Activated CD4-positive, alpha-beta T cell treated with anti-CD3 and anti-CD28 coated beads, Interleukin-2, amount 10 ng/mL, durations not matched to agents 7 days and 5 days (primary cell): ENCODE measurements at regions not wholly inside any gene's neighbourhood (a gene's known extent, or its start where the extent isn't known, plus 50 kb on each side); places are given as distances from the start of the nearest gene placed in this dataset.

Experiments used
- CTCF ChIA-PET: fragments of 350-600 bp; sonication (Branson Sonifier 250); formaldehyde crosslinking; loops from one replicate; lab custom pipeline; 2021; ENCODE audit warnings: antibody characterized with exemption; lab: Charles Lee
- POLR2A ChIA-PET: fragments of 350-600 bp; sonication (Branson Sonifier 250); formaldehyde crosslinking; loops from one replicate; lab custom pipeline; 2021; ENCODE audit warnings: antibody characterized with exemption; lab: Charles Lee
- DNase-seq: peaks from one replicate; pipeline ENCODE4 v3.0.0-alpha.2; 2020
- H3K27ac Mint-ChIP-seq: one replicate; pipeline ENCODE4 v1.8.0; 2021; ENCODE audit warnings: mild to moderate bottlenecking, moderate library complexity, mixed read lengths
- H3K27me3 Mint-ChIP-seq: one replicate; pipeline ENCODE4 v1.8.0; 2021; ENCODE audit warnings: mixed read lengths
- H3K36me3 Mint-ChIP-seq: one replicate; pipeline ENCODE4 v1.8.0; 2021; ENCODE audit warnings: low read depth, mixed read lengths
- H3K4me1 Mint-ChIP-seq: one replicate; pipeline ENCODE4 v1.8.0; 2021; ENCODE audit warnings: mixed read lengths
- H3K4me3 Mint-ChIP-seq: one replicate; pipeline ENCODE4 v1.8.0; 2021; ENCODE audit warnings: mild to moderate bottlenecking, moderate library complexity, mixed read lengths
- H3K9me3 Mint-ChIP-seq: one replicate; pipeline ENCODE4 v1.8.0; 2021; ENCODE audit warnings: mixed read lengths

- no peaks in the 10 kb centered on the region for H3K9me3 Mint-ChIP-seq
- no peaks in the 10 kb centered on the region for H3K4me1 Mint-ChIP-seq
- ChIA-PET POLR2A (no interaction called here), CTCF (no interaction called here)
- no peak overlapping the region for H3K4me3 Mint-ChIP-seq
- no peak overlapping the region for H3K27ac Mint-ChIP-seq
- no peak for DNase-seq
- H3K36me3 Mint-ChIP-seq: no peaks in the 10 kb centered on the region
- no peaks in the 10 kb centered on the region for H3K27me3 Mint-ChIP-seq
These were observed 552.8 kb downstream of the BCL11A start for GRCh38 chr2:60000686-60001085.

GRCh38 chr2:59998324-59998723 is 555.1 kb downstream of the BCL11A start:
- CTCF ChIA-PET: no interaction called here
- no peak for DNase-seq
- no peak overlapping the region for H3K4me3 Mint-ChIP-seq
- POLR2A ChIA-PET: no interaction called here
- H3K27me3 Mint-ChIP-seq: no peaks in the 10 kb centered on the region
- no peaks in the 10 kb centered on the region for H3K4me1 Mint-ChIP-seq
- H3K9me3 Mint-ChIP-seq: no peaks in the 10 kb centered on the region
- no peak overlapping the region for H3K27ac Mint-ChIP-seq
- H3K36me3 Mint-ChIP-seq: no peaks in the 10 kb centered on the region

- no peaks in the 10 kb centered on the region for H3K9me3 Mint-ChIP-seq
- H3K36me3 Mint-ChIP-seq: no peaks in the 10 kb centered on the region
- no peaks in the 10 kb centered on the region for H3K4me1 Mint-ChIP-seq
- DNase-seq: no peak
- POLR2A ChIA-PET: no interaction called here
- CTCF ChIA-PET: no interaction called here
- H3K27ac Mint-ChIP-seq: no peak overlapping the region
- H3K4me3 Mint-ChIP-seq: no peak overlapping the region
- H3K27me3 Mint-ChIP-seq: no peaks in the 10 kb centered on the region
These were observed 556.1 kb downstream of the BCL11A start for GRCh38 chr2:59997371-59997770.

- CTCF ChIA-PET: no interaction called here
- DNase-seq: no peak
- H3K9me3 Mint-ChIP-seq: no peaks in the 10 kb centered on the region
- H3K4me1 Mint-ChIP-seq: no peaks in the 10 kb centered on the region
- POLR2A ChIA-PET: no interaction called here
- no peak overlapping the region for H3K27ac Mint-ChIP-seq
- no peak overlapping the region for H3K4me3 Mint-ChIP-seq
- no peaks in the 10 kb centered on the region for H3K27me3 Mint-ChIP-seq
- H3K36me3 Mint-ChIP-seq: no peaks in the 10 kb centered on the region
These were observed 556.6 kb downstream of the BCL11A start for GRCh38 chr2:59996855-59997254.

- POLR2A ChIA-PET: no interaction called here
- Mint-ChIP-seq H3K36me3 (no peaks in the 10 kb centered on the region), H3K9me3 (no peaks in the 10 kb centered on the region), H3K4me3 (no peak overlapping the region), H3K27ac (no peak overlapping the region), H3K4me1 (no peaks in the 10 kb centered on the region), H3K27me3 (no peaks in the 10 kb centered on the region)
- DNase-seq: no peak
- CTCF ChIA-PET: no interaction called here
These were observed 559.7 kb downstream of the BCL11A start for GRCh38 chr2:59993726-59994125.

GRCh38 chr2:59988341-59988740 is 565.1 kb downstream of the BCL11A start:
- Mint-ChIP-seq H3K4me3 (no peak overlapping the region), H3K27me3 (no peaks in the 10 kb centered on the region), H3K9me3 (no peaks in the 10 kb centered on the region), H3K4me1 (no peaks in the 10 kb centered on the region), H3K36me3 (no peaks in the 10 kb centered on the region), H3K27ac (no peak overlapping the region)
- ChIA-PET POLR2A (no interaction called here), CTCF (no interaction called here)
- DNase-seq: no peak

GRCh38 chr2:59986511-59986910 is 566.9 kb downstream of the BCL11A start:
- no peaks in the 10 kb centered on the region for H3K36me3 Mint-ChIP-seq
- H3K4me3 Mint-ChIP-seq: no peak overlapping the region
- H3K9me3 Mint-ChIP-seq: no peaks in the 10 kb centered on the region
- H3K27ac Mint-ChIP-seq: no peak overlapping the region
- DNase-seq: no peak
- ChIA-PET POLR2A (no interaction called here), CTCF (no interaction called here)
- H3K27me3 Mint-ChIP-seq: no peaks in the 10 kb centered on the region
- H3K4me1 Mint-ChIP-seq: no peaks in the 10 kb centered on the region

- Mint-ChIP-seq H3K36me3 (no peaks in the 10 kb centered on the region), H3K4me3 (no peak overlapping the region), H3K27me3 (no peaks in the 10 kb centered on the region), H3K9me3 (no peaks in the 10 kb centered on the region), H3K4me1 (no peaks in the 10 kb centered on the region), H3K27ac (no peak overlapping the region)
- POLR2A ChIA-PET: no interaction called here
- CTCF ChIA-PET: no interaction called here
- no peak for DNase-seq
These were observed 567.5 kb downstream of the BCL11A start for GRCh38 chr2:59985923-59986322.

GRCh38 chr2:59974051-59974766 is 579.2 kb downstream of the BCL11A start:
- Mint-ChIP-seq H3K27ac (no peak overlapping the region), H3K4me3 (no peak overlapping the region), H3K9me3 (no peaks in the 10 kb centered on the region), H3K36me3 (no peaks in the 10 kb centered on the region), H3K4me1 (no peaks in the 10 kb centered on the region), H3K27me3 (no peaks in the 10 kb centered on the region)
- POLR2A ChIA-PET: no interaction called here
- no peak for DNase-seq
- CTCF ChIA-PET: interaction anchor here (0.6 kb wide), 1 partner anchor 699 kb away, joined by 3 read pairs; no protein-coding TSS in a partner anchor

- Mint-ChIP-seq H3K4me3 (no peak overlapping the region), H3K27me3 (no peaks in the 10 kb centered on the region), H3K27ac (no peak overlapping the region), H3K9me3 (no peaks in the 10 kb centered on the region), H3K36me3 (no peaks in the 10 kb centered on the region), H3K4me1 (no peaks in the 10 kb centered on the region)
- POLR2A ChIA-PET: no interaction called here
- no peak for DNase-seq
- CTCF ChIA-PET: interaction anchor here (0.9 kb wide), 1 partner anchor 11 kb away, joined by 3 read pairs; no protein-coding TSS in a partner anchor
These were observed 584.3 kb downstream of the BCL11A start for GRCh38 chr2:59969161-59969560.

- ChIA-PET POLR2A (no interaction called here), CTCF (interaction anchor here (0.9 kb wide), 1 partner anchor 10 kb away, joined by 3 read pairs; no protein-coding TSS in a partner anchor)
- Mint-ChIP-seq H3K4me3 (no peak overlapping the region), H3K27ac (no peak overlapping the region), H3K27me3 (no peaks in the 10 kb centered on the region), H3K36me3 (no peaks in the 10 kb centered on the region), H3K9me3 (no peaks in the 10 kb centered on the region), H3K4me1 (no peaks in the 10 kb centered on the region)
- DNase-seq: no peak
These were observed 585.0 kb downstream of the BCL11A start for GRCh38 chr2:59968441-59968840.

GRCh38 chr2:59967691-59968090 is 585.8 kb downstream of the BCL11A start:
- Mint-ChIP-seq H3K9me3 (no peaks in the 10 kb centered on the region), H3K4me3 (no peak overlapping the region), H3K4me1 (no peaks in the 10 kb centered on the region), H3K27me3 (no peaks in the 10 kb centered on the region), H3K36me3 (no peaks in the 10 kb centered on the region), H3K27ac (no peak overlapping the region)
- CTCF ChIA-PET: no interaction called here
- DNase-seq: no peak
- POLR2A ChIA-PET: no interaction called here

- no peak overlapping the region for H3K27ac Mint-ChIP-seq
These were observed 590.3 kb downstream of the BCL11A start for GRCh38 chr2:59963157-59963556.

GRCh38 chr2:59961746-59962145 is 591.7 kb downstream of the BCL11A start:
- ChIA-PET POLR2A (no interaction called here), CTCF (no interaction called here)
- Mint-ChIP-seq H3K4me3 (no peak overlapping the region), H3K36me3 (no peaks in the 10 kb centered on the region), H3K27me3 (no peaks in the 10 kb centered on the region), H3K27ac (no peak overlapping the region), H3K4me1 (no peaks in the 10 kb centered on the region), H3K9me3 (no peaks in the 10 kb centered on the region)
- no peak for DNase-seq

More at GRCh38 chr2:59963157-59963556, 590.3 kb downstream of the BCL11A start:
- Mint-ChIP-seq H3K36me3 (no peaks in the 10 kb centered on the region), H3K27me3 (no peaks in the 10 kb centered on the region), H3K9me3 (no peaks in the 10 kb centered on the region), H3K4me3 (no peak overlapping the region), H3K4me1 (no peaks in the 10 kb centered on the region)
- DNase-seq: no peak
- CTCF ChIA-PET: no interaction called here
- POLR2A ChIA-PET: no interaction called here
